CD4-positive, alpha-beta T cell (primary cell): ENCODE measurements at regions not wholly inside any gene's neighbourhood (a gene's known extent, or its start where the extent isn't known, plus 50 kb on each side); places are given as distances from the start of the nearest gene placed in this dataset.
A peak's percentile ranks its signal among the peaks of the same experiment; 100 is the strongest.
"Not testable (repeated sequence)": the region's sequence is repeated elsewhere in the genome, so short reads cannot be mapped to it uniquely, and the experiment has no call there.

Experiments
- ATAC-seq: fragments of 200-7000 bp; cut with Tn5 transposase; one replicate; pipeline ENCODE4 v1.10.0; 2022; ENCODE audit warnings: mild to moderate bottlenecking; ENCODE audit not compliant: poor library complexity
- CTCF ChIA-PET: fragments of 350-600 bp; sonication (Branson Sonifier 250); formaldehyde crosslinking; loops from one replicate; lab custom pipeline; 2021; ENCODE audit warnings: antibody characterized with exemption, inconsistent platforms; lab: Charles Lee
- POLR2A ChIA-PET: fragments of 350-600 bp; sonication (Branson Sonifier 250); formaldehyde crosslinking; loops from one replicate; lab custom pipeline; 2021; ENCODE audit warnings: antibody characterized with exemption, inconsistent platforms; lab: Charles Lee
- DNase-seq, 14 experiments: peaks; one replicate each; pipeline ENCODE4 v3.0.0-alpha.2; 2013 to 2020; ENCODE audit warnings: mixed read lengths in 2 of 14
- H3K27ac ChIP-seq, 2 donors: one replicate each; pipeline versions ENCODE4 v1.5.1 to v1.7.0; 2013; ENCODE audit warnings: low read length in 2 of 2, low read depth in 1 of 2, mild to moderate bottlenecking in 1 of 2
- H3K27me3 ChIP-seq, 2 experiments: 1 replicate in 1 of 2; 2 replicates in 1 of 2; pipeline versions ENCODE4 v1.6.1 to v1.7.0; 2013; ENCODE audit warnings: low read length in 2 of 2, control low read depth in 1 of 2, mild to moderate bottlenecking in 1 of 2, moderate library complexity in 1 of 2; ENCODE audit not compliant: insufficient read depth in 2 of 2, control insufficient read depth in 1 of 2
- H3K36me3 ChIP-seq: one replicate; pipeline ENCODE4 v1.6.1; 2013; ENCODE audit warnings: low read length, control low read depth; ENCODE audit not compliant: insufficient read depth
- H3K4me1 ChIP-seq: one replicate; pipeline ENCODE4 v1.6.1; 2013; ENCODE audit warnings: low read length, control low read depth; ENCODE audit not compliant: insufficient read depth
- H3K4me3 ChIP-seq: one replicate; pipeline ENCODE4 v1.5.1; 2013; ENCODE audit warnings: mild to moderate bottlenecking, low read length, moderate library complexity
- H3K9me3 ChIP-seq, 2 experiments: 1 replicate in 1 of 2; 2 replicates in 1 of 2; pipeline versions ENCODE4 v1.6.1 to v1.7.0; 2013; ENCODE audit warnings: low read length in 2 of 2, mild to moderate bottlenecking in 2 of 2, control low read depth in 1 of 2, moderate library complexity in 1 of 2; ENCODE audit not compliant: control insufficient read depth in 1 of 2, insufficient read depth in 1 of 2
- H3K27ac Mint-ChIP-seq: one replicate; pipeline ENCODE4 v1.8.0; 2020; ENCODE audit warnings: mixed read lengths
- H3K27me3 Mint-ChIP-seq: one replicate; pipeline ENCODE4 v1.8.0; 2021; ENCODE audit warnings: mixed read lengths
- H3K36me3 Mint-ChIP-seq: one replicate; pipeline ENCODE4 v1.8.0; 2021; ENCODE audit warnings: low read depth, mixed read lengths
- H3K4me1 Mint-ChIP-seq: one replicate; pipeline ENCODE4 v1.8.0; 2021; ENCODE audit warnings: low read depth, mixed read lengths
- H3K4me3 Mint-ChIP-seq: one replicate; pipeline ENCODE4 v1.8.0; 2020; ENCODE audit warnings: mild to moderate bottlenecking, mixed read lengths
- H3K9me3 Mint-ChIP-seq: one replicate; pipeline ENCODE4 v1.8.0; 2020; ENCODE audit warnings: mixed read lengths
- intact Hi-C, 2 experiments: fragments of 100-400 bp; cut with DNase I in 1 of 2; cut with micrococcal nuclease in 1 of 2; formaldehyde crosslinking; loops; one replicate each; pipeline versions ENCODE4 v1.15.1 to v1.9.0; 2023 to 2025; cut with DNase I, micrococcal nuclease
- TF ChIP-seq, protein P1 (sequence below): fragments of 200-600 bp; IDR thresholded peaks from one replicate; pipeline ENCODE4 v1.8.0; 2022; ENCODE audit warnings: antibody characterized with exemption, mild to moderate bottlenecking

GRCh38 chr21:10463156-10463555 lies 58.2 kb upstream of the TPTE start:
- no peaks in the 10 kb centered on the region for H3K36me3 ChIP-seq
- CTCF ChIA-PET: no interaction called here
- H3K9me3 ChIP-seq: peaks cover 17 to 45% of the 10 kb centered on the region in 2 experiments
- H3K27ac ChIP-seq: no peak overlapping the region
- Mint-ChIP-seq H3K9me3 (no peaks in the 10 kb centered on the region), H3K27ac (no peak overlapping the region), H3K27me3 (no peaks in the 10 kb centered on the region), H3K36me3 (no peaks in the 10 kb centered on the region), H3K4me3 (no peak overlapping the region), H3K4me1 (no peaks in the 10 kb centered on the region)
- TF ChIP-seq, protein P1, sequence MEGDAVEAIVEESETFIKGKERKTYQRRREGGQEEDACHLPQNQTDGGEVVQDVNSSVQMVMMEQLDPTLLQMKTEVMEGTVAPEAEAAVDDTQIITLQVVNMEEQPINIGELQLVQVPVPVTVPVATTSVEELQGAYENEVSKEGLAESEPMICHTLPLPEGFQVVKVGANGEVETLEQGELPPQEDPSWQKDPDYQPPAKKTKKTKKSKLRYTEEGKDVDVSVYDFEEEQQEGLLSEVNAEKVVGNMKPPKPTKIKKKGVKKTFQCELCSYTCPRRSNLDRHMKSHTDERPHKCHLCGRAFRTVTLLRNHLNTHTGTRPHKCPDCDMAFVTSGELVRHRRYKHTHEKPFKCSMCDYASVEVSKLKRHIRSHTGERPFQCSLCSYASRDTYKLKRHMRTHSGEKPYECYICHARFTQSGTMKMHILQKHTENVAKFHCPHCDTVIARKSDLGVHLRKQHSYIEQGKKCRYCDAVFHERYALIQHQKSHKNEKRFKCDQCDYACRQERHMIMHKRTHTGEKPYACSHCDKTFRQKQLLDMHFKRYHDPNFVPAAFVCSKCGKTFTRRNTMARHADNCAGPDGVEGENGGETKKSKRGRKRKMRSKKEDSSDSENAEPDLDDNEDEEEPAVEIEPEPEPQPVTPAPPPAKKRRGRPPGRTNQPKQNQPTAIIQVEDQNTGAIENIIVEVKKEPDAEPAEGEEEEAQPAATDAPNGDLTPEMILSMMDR: no peak
- POLR2A ChIA-PET: no interaction called here
- H3K4me1 ChIP-seq: no peaks in the 10 kb centered on the region
- ATAC-seq: no peak
- no peak overlapping the region for H3K4me3 ChIP-seq
- intact Hi-C loops: no loop called here
- H3K27me3 ChIP-seq: no peaks in the 10 kb centered on the region
- DNase-seq: no peak

DNA sequence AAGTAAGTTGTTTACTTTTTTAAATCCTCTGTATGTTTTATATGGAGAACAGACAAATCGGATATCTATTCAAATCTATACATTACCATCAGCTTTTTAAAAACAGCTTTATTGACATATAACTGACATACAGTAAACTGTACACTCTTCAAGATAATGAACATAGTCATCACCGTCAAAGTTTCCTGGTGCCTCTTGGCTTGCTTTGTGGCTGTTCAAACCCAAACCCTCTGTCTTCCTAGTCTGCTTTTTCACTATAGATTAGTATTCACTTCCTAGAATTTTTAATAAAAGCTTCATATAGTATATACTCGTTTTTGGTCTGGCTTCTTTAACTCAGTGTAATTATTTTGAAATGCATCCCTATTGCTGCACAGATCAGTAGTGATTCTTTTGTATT lies 56.4 kb upstream of the TPTE start:
- Histone ChIP-seq H3K9me3 (peaks cover 13 to 36% of the 10 kb centered on the region in 2 experiments), H3K27me3 (no peaks in the 10 kb centered on the region), H3K27ac (no peak overlapping the region), H3K36me3 (no peaks in the 10 kb centered on the region), H3K4me3 (no peak overlapping the region), H3K4me1 (no peaks in the 10 kb centered on the region)
- Mint-ChIP-seq H3K9me3 (no peaks in the 10 kb centered on the region), H3K4me3 (no peak overlapping the region), H3K4me1 (no peaks in the 10 kb centered on the region), H3K27me3 (no peaks in the 10 kb centered on the region), H3K27ac (no peak overlapping the region), H3K36me3 (no peaks in the 10 kb centered on the region)
- ChIA-PET POLR2A (no interaction called here), CTCF (no interaction called here)
- ATAC-seq (no peak), DNase-seq (no peak)
- intact Hi-C loops: no loop called here
- TF ChIP-seq, protein P1: no peak

GRCh38 chr21:10465524-10466110 lies 55.8 kb upstream of the TPTE start:
- H3K9me3 Mint-ChIP-seq, intact Hi-C loops, H3K27me3 Mint-ChIP-seq, H3K4me3 ChIP-seq, H3K4me3 Mint-ChIP-seq, H3K36me3 ChIP-seq, H3K36me3 Mint-ChIP-seq, CTCF ChIA-PET, POLR2A ChIA-PET, H3K4me1 ChIP-seq, H3K27ac Mint-ChIP-seq, ATAC-seq, H3K4me1 Mint-ChIP-seq, H3K27me3 ChIP-seq, H3K27ac ChIP-seq: not testable (repeated sequence)
- DNase-seq: peak in 1 of 14 experiments; percentile 35
- H3K9me3 ChIP-seq: peaks cover 12 to 32% of the 10 kb centered on the region in 2 experiments

GRCh38 chr21:10466200-10466599 lies 55.2 kb upstream of the TPTE start:
- Histone ChIP-seq H3K36me3 (no peaks in the 10 kb centered on the region), H3K9me3 (peaks cover 12 to 28% of the 10 kb centered on the region in 2 experiments), H3K27me3 (no peaks in the 10 kb centered on the region), H3K4me1 (no peaks in the 10 kb centered on the region), H3K4me3 (no peak overlapping the region), H3K27ac (no peak overlapping the region)
- Mint-ChIP-seq H3K27me3 (no peaks in the 10 kb centered on the region), H3K9me3 (no peaks in the 10 kb centered on the region), H3K36me3 (no peaks in the 10 kb centered on the region), H3K4me1 (no peaks in the 10 kb centered on the region), H3K4me3 (no peak overlapping the region), H3K27ac (no peak overlapping the region)
- ATAC-seq (no peak), DNase-seq (no peak)
- TF ChIP-seq, protein P1: no peak
- ChIA-PET POLR2A (no interaction called here), CTCF (no interaction called here)
- intact Hi-C loops: no loop called here
